ENCODE measurements at regions not wholly inside any gene's neighbourhood (a gene's known extent, or its start where the extent isn't known, plus 50 kb on each side); places are given as distances from the start of the nearest gene placed in this dataset.

DNA sequence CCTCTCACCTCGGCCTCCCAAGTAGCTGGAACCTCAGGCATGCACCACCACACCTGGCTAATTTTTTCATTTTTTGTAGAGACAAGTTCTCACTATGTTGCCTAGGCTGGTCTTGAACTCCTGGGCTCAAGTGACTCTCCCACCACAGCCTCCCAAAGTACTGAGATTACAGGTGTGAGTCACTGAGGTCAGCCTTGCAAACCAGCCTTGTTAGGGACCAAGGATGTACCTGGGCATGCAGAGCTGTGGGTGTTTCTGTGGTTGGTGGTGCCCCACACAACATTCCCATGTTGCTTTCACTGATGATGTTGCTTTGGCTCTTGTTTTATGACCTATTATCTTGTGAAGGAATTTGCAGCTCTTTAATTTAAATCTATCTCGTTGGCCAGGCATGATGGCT, 54.8 kb downstream of the OTUD1 start:
- H3K27ac Mint-ChIP-seq: no peak overlapping the region
- no peaks in the 10 kb centered on the region for H3K9me3 ChIP-seq (ENCODE audit: control insufficient read depth, low read length)

DNA sequence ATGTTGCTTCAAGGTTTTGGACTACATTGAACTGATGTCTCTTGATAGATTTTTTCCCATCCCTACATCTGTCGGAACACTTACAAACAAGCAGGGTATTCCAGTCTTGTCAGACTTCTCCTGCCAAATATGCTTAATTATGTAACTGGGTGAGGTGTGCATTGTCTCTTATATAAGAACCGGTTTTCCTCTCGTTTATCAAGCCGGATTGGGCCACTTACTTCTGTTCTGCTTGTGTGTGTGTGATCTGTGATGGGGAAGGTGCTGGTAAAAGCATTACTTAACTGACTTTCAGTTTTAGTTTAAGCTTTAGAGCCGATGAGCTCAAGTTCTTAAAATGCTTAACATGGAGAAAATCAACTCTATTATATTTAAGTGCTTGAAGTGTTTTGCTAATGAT, 57.9 kb downstream of the OTUD1 start:
- DNase-seq: no peak
- H3K27ac ChIP-seq (ENCODE audit: low read depth, low read length): no peak overlapping the region
- H3K4me3 Mint-ChIP-seq: no peak overlapping the region
- TF ChIP-seq, protein P1, sequence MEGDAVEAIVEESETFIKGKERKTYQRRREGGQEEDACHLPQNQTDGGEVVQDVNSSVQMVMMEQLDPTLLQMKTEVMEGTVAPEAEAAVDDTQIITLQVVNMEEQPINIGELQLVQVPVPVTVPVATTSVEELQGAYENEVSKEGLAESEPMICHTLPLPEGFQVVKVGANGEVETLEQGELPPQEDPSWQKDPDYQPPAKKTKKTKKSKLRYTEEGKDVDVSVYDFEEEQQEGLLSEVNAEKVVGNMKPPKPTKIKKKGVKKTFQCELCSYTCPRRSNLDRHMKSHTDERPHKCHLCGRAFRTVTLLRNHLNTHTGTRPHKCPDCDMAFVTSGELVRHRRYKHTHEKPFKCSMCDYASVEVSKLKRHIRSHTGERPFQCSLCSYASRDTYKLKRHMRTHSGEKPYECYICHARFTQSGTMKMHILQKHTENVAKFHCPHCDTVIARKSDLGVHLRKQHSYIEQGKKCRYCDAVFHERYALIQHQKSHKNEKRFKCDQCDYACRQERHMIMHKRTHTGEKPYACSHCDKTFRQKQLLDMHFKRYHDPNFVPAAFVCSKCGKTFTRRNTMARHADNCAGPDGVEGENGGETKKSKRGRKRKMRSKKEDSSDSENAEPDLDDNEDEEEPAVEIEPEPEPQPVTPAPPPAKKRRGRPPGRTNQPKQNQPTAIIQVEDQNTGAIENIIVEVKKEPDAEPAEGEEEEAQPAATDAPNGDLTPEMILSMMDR (conservative IDR thresholded peaks at IDR 0.05): no peak
- no peaks in the 10 kb centered on the region for H3K4me1 ChIP-seq (ENCODE audit: control insufficient read depth, insufficient read depth, low read length)
- no peaks in the 10 kb centered on the region for H3K9me3 Mint-ChIP-seq
- no peaks in the 10 kb centered on the region for H3K36me3 ChIP-seq (ENCODE audit: control insufficient read depth, insufficient read depth, low read length)
- no peak overlapping the region for H3K27ac Mint-ChIP-seq
- no peaks in the 10 kb centered on the region for H3K27me3 Mint-ChIP-seq (ENCODE audit: insufficient read depth)
- no peak overlapping the region for H3K9ac ChIP-seq (ENCODE audit: extremely low read depth, low read length, poor library complexity, severe bottlenecking)
- H3K36me3 Mint-ChIP-seq (ENCODE audit: low read depth): no peaks in the 10 kb centered on the region
- no peaks in the 10 kb centered on the region for H3K27me3 ChIP-seq (ENCODE audit: control insufficient read depth, insufficient read depth, low read length, poor library complexity, severe bottlenecking)
- H3K9me3 ChIP-seq (ENCODE audit: control insufficient read depth, low read length): no peaks in the 10 kb centered on the region
- H3K4me1 Mint-ChIP-seq: no peaks in the 10 kb centered on the region
- 93 to 100% methylated on average over 1 to 5 of the region's 5 CpGs for WGBS, 2 experiments (ENCODE audit: insufficient coverage in 1 of 2, insufficient read length in 1 of 2)
- no peak overlapping the region for H3K4me3 ChIP-seq (ENCODE audit: low read length)

More for the DNA sequence above, 54.8 kb downstream of the OTUD1 start:
- 81 to 83% methylated on average over 1 to 2 of the region's 2 CpGs for WGBS, 2 experiments (ENCODE audit: insufficient coverage in 1 of 2, insufficient read length in 1 of 2)
- Histone ChIP-seq H3K4me3 (ENCODE audit: low read length) (no peak overlapping the region), H3K4me1 (ENCODE audit: control insufficient read depth, insufficient read depth, low read length) (no peaks in the 10 kb centered on the region), H3K27ac (ENCODE audit: low read depth, low read length) (no peak overlapping the region), H3K9ac (ENCODE audit: extremely low read depth, low read length, poor library complexity, severe bottlenecking) (no peak overlapping the region), H3K27me3 (ENCODE audit: control insufficient read depth, insufficient read depth, low read length, poor library complexity, severe bottlenecking) (no peaks in the 10 kb centered on the region), H3K36me3 (ENCODE audit: control insufficient read depth, insufficient read depth, low read length) (no peaks in the 10 kb centered on the region)
- H3K4me3 Mint-ChIP-seq: no peak overlapping the region
- no peaks in the 10 kb centered on the region for H3K27me3 Mint-ChIP-seq (ENCODE audit: insufficient read depth)
- H3K9me3 Mint-ChIP-seq: no peaks in the 10 kb centered on the region
- no peaks in the 10 kb centered on the region for H3K4me1 Mint-ChIP-seq
- TF ChIP-seq, protein P1 (conservative IDR thresholded peaks at IDR 0.05): no peak
- no peaks in the 10 kb centered on the region for H3K36me3 Mint-ChIP-seq (ENCODE audit: low read depth)
- DNase-seq: no peak

DNA sequence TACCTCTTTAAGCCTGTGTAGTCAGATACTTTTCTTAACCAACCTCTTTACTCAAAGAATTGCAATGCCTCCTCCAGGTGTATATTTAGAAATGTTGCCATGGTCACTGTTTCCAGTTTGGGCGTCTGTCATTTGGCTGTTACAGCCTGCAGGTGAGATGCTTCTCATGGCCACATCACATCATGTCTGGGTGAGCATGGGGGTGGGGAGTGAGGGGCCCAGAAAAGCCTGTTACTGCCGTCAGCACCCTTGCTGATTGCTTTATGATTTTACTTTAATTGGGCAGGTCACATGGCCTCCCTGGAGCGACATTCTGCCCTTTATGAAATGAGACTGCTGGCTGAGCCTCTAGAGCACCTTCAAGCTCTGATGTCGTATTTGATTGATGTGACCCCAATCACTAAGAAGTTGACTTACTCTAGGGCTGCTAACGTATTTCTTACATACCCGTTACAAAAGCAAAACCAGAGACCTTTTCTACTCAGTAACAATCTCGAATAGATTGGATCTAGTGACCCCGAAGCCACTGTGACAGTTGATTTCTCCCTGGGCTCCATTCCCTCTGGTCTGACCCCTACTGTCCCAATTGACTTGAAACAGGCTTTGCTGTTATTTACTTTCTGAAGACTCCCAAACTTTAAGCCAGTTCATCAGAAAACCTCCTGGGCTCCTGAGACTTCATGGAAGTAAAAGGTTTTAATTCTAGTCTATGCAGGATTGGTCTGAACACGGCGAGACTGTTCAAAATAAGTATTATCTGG, 60.7 kb downstream of the OTUD1 start:
- no peaks in the 10 kb centered on the region for H3K27me3 ChIP-seq (ENCODE audit: control insufficient read depth, insufficient read depth, low read length, poor library complexity, severe bottlenecking)
- 75% methylated on average over 9 to 10 of the region's 10 CpGs for WGBS, 2 experiments (ENCODE audit: insufficient coverage in 1 of 2, insufficient read length in 1 of 2)
- no peak overlapping the region for H3K27ac ChIP-seq (ENCODE audit: low read depth, low read length)
- H3K4me3 Mint-ChIP-seq: no peak overlapping the region
- H3K4me3 ChIP-seq (ENCODE audit: low read length): no peak overlapping the region
- TF ChIP-seq, protein P1 (conservative IDR thresholded peaks at IDR 0.05): peak; percentile 53
- no peaks in the 10 kb centered on the region for H3K9me3 ChIP-seq (ENCODE audit: control insufficient read depth, low read length)
- no peaks in the 10 kb centered on the region for H3K4me1 ChIP-seq (ENCODE audit: control insufficient read depth, insufficient read depth, low read length)
- H3K27ac Mint-ChIP-seq: no peak overlapping the region
- no peaks in the 10 kb centered on the region for H3K27me3 Mint-ChIP-seq (ENCODE audit: insufficient read depth)
- no peaks in the 10 kb centered on the region for H3K36me3 ChIP-seq (ENCODE audit: control insufficient read depth, insufficient read depth, low read length)
- H3K4me1 Mint-ChIP-seq: no peaks in the 10 kb centered on the region
- H3K36me3 Mint-ChIP-seq (ENCODE audit: low read depth): no peaks in the 10 kb centered on the region
- DNase-seq: peak; percentile 48
- no peaks in the 10 kb centered on the region for H3K9me3 Mint-ChIP-seq
- H3K9ac ChIP-seq (ENCODE audit: extremely low read depth, low read length, poor library complexity, severe bottlenecking): no peak overlapping the region

Data from endodermal cell (in vitro differentiated cells).